Ovary (tissue), 7 donors: ENCODE measurements at regions not wholly inside any gene's neighbourhood (a gene's known extent, or its start where the extent isn't known, plus 50 kb on each side); places are given as distances from the start of the nearest gene placed in this dataset.

Experiments used
- DNase-seq, 5 donors: peaks; one replicate each; pipeline ENCODE4 v3.0.0-alpha.2; 2019 to 2020
- H3K27ac ChIP-seq, 2 donors: fragments of 200-600 bp; one replicate each; pipeline versions ENCODE4 v1.5.1 to v1.8.0; 2019 to 2022
- H3K27me3 ChIP-seq: fragments of 200-600 bp; one replicate; pipeline ENCODE4 v1.8.0; 2022
- H3K36me3 ChIP-seq: fragments of 200-600 bp; sonication (generic); one replicate; pipeline ENCODE4 v1.5.1; 2019
- H3K4me1 ChIP-seq: one replicate; pipeline ENCODE4 v1.8.1; 2013; ENCODE audit warnings: mild to moderate bottlenecking, moderate library complexity; ENCODE audit not compliant: insufficient read depth
- H3K4me3 ChIP-seq: fragments of 200-600 bp; sonication (generic); one replicate; pipeline ENCODE4 v1.5.1; 2017
- H3K9me3 ChIP-seq, 2 donors: fragments of 200-600 bp in 1 of 2; sonication (generic) in 1 of 2; one replicate each; pipeline versions ENCODE4 v1.5.1 to v1.8.1; 2013 to 2019; ENCODE audit warnings: mild to moderate bottlenecking in 1 of 2, moderate library complexity in 1 of 2
- CTCF ChIP-seq, 3 donors: fragments of 450-650 bp in 2 of 3; fragments of 200-600 bp in 1 of 3; IDR thresholded peaks; one replicate each; pipeline versions ENCODE4 v1.5.1 to v1.8.0; 2016 to 2022; ENCODE audit warnings: antibody characterized with exemption in 3 of 3, mild to moderate bottlenecking in 1 of 3
- EP300 ChIP-seq: sonication (generic); formaldehyde crosslinking; IDR thresholded peaks from one replicate; pipeline ENCODE4 v1.6.1; 2017; ENCODE audit warnings: antibody characterized with exemption
- POLR2A ChIP-seq: fragments of 450-650 bp; IDR thresholded peaks from one replicate; pipeline ENCODE4 v1.6.1; 2017; ENCODE audit warnings: antibody characterized with exemption, mild to moderate bottlenecking, moderate library complexity
- WGBS, 3 donors: extraction: QIAGEN DNeasy Blood & Tissue Kit in 1 of 3; methylation state at CpG; one replicate each; pipeline versions ENCODE4 v1.1.5 to v1.1.7; 2013 to 2017; 5-methylcytosine and 5-hydroxymethylcytosine counted together
- intact Hi-C, 4 donors: fragments of 100-400 bp; cut with DNase I; formaldehyde crosslinking; loops; one replicate each; pipeline versions ENCODE4 v1.11.0 to v1.15.1; 2022 to 2023
- donor health status: DM: no; HTN: no; CAD: no; lungs with moderate emphysema.
- donor health status: DM: no; HTN: no; CAD: no.
- donor health status: Bipolar disorder and iron deficiency.
- donor health status: DM: no; HTN: no; CAD: no.
- donor health status: DM: yes; HTN: yes; CAD: no.

GRCh38 chr1:54480525-54480848 is 67.5 kb upstream of the ACOT11 start:
- Histone ChIP-seq H3K9me3 (no peaks in the 10 kb centered on the region), H3K4me3 (no peak overlapping the region), H3K27me3 (no peaks in the 10 kb centered on the region), H3K36me3 (no peaks in the 10 kb centered on the region), H3K27ac (peak overlapping the region in 1 of 2 donors; percentile 84), H3K4me1 (peaks cover 32% of the 10 kb centered on the region)
- intact Hi-C loops, result loop anchor here in 2 of 4 donors (2.0 to 10.0 kb wide), 3 partner anchors 66 to 356 kb away; no protein-coding TSS in a partner anchor
- no peak for DNase-seq
- TF ChIP-seq POLR2A, result no peak
- TF ChIP-seq CTCF (IDR thresholded peaks at IDR 0.05), result no peak
- TF ChIP-seq EP300, result no peak
- WGBS, 3 donors, result 32 to 36% (median 36%) methylated on average over 4 of the region's 4 CpGs

GRCh38 chr1:54479841-54480524 is 68.0 kb upstream of the ACOT11 start:
- Histone ChIP-seq H3K27ac (peak overlapping the region in 1 of 2 donors; percentile 84), H3K36me3 (no peaks in the 10 kb centered on the region), H3K4me1 (peaks cover 33% of the 10 kb centered on the region), H3K4me3 (no peak overlapping the region), H3K27me3 (no peaks in the 10 kb centered on the region), H3K9me3 (no peaks in the 10 kb centered on the region)
- intact Hi-C loops, result loop anchor here in 2 of 4 donors (2.0 to 10.0 kb wide), 3 partner anchors 65 to 355 kb away; no protein-coding TSS in a partner anchor
- no peak for TF ChIP-seq CTCF (IDR thresholded peaks at IDR 0.05)
- TF ChIP-seq POLR2A, result no peak
- no peak for TF ChIP-seq EP300
- 69 to 86% (median 80%) methylated on average over 7 of the region's 7 CpGs for whole genome bisulfite sequencing, 3 donors
- no peak for DNase-seq

- no peaks in the 10 kb centered on the region for H3K36me3 ChIP-seq
- peak in 1 of 5 donors; percentile 45 for DNase-seq
- H3K9me3 ChIP-seq, result no peaks in the 10 kb centered on the region
- 25 to 52% (median 35%) methylated on average over 5 of the region's 5 CpGs for WGBS, 3 donors
- intact Hi-C loops, result no loop called here
- H3K27me3 ChIP-seq, result no peaks in the 10 kb centered on the region
- H3K4me3 ChIP-seq, result no peak overlapping the region
- TF ChIP-seq CTCF (IDR thresholded peaks at IDR 0.05), result no peak
- TF ChIP-seq POLR2A, result no peak
- TF ChIP-seq EP300, result no peak
- peaks cover 34% of the 10 kb centered on the region for H3K4me1 ChIP-seq
- H3K27ac ChIP-seq, result peak overlapping the region in 1 of 2 donors; percentile 84
These were observed 68.8 kb upstream of the ACOT11 start for GRCh38 chr1:54479251-54479650.

GRCh38 chr1:54477153-54477561 is 70.9 kb upstream of the ACOT11 start:
- Histone ChIP-seq H3K27me3 (no peaks in the 10 kb centered on the region), H3K27ac (peak overlapping the region; percentile 36 to 84), H3K9me3 (no peaks in the 10 kb centered on the region), H3K4me1 (peaks cover 34% of the 10 kb centered on the region), H3K4me3 (no peak overlapping the region), H3K36me3 (no peaks in the 10 kb centered on the region)
- DNase-seq, result no peak
- TF ChIP-seq CTCF (IDR thresholded peaks at IDR 0.05) (no peak), EP300 (no peak)
- intact Hi-C loops, result no loop called here
- WGBS, 3 donors, result 49 to 61% (median 59%) methylated on average over 6 of the region's 6 CpGs
